ENCODE measurements at regions not wholly inside any gene's neighbourhood (a gene's known extent, or its start where the extent isn't known, plus 50 kb on each side); places are given as distances from the start of the nearest gene placed in this dataset.

DNA sequence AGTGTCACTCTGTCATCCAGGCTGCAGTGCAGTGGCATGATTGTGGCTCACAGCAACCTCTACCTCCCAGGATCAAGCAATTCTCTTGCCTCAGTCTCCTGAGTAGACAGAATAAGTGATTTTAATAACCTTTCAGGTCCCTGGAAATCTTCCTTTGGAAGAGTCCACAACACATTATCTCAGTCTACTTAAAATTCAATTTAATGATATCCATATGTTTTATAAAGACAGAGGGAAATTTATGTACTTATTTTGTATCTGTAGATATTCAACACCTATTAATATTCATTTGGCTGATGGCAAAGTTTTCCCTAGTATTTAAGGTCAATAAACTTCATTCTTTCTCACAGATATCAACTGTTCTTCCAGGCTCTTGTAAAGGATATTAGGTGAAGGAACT lies 881.4 kb upstream of the GJE1 start:
- DNase-seq, result no peak
- no peak for TF ChIP-seq POLR2A (IDR thresholded peaks at IDR 0.05)
- TF ChIP-seq, protein P1, sequence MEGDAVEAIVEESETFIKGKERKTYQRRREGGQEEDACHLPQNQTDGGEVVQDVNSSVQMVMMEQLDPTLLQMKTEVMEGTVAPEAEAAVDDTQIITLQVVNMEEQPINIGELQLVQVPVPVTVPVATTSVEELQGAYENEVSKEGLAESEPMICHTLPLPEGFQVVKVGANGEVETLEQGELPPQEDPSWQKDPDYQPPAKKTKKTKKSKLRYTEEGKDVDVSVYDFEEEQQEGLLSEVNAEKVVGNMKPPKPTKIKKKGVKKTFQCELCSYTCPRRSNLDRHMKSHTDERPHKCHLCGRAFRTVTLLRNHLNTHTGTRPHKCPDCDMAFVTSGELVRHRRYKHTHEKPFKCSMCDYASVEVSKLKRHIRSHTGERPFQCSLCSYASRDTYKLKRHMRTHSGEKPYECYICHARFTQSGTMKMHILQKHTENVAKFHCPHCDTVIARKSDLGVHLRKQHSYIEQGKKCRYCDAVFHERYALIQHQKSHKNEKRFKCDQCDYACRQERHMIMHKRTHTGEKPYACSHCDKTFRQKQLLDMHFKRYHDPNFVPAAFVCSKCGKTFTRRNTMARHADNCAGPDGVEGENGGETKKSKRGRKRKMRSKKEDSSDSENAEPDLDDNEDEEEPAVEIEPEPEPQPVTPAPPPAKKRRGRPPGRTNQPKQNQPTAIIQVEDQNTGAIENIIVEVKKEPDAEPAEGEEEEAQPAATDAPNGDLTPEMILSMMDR (IDR thresholded peaks at IDR 0.05 in 4 of 5, conservative IDR thresholded peaks at IDR 0.05 in 1 of 5), result no peak
- in situ Hi-C loops (cut with MboI; ENCODE audit: low sequenced_read_pairs in 4 of 4) (no loop called here), intact Hi-C loops (cut with DNase I; ENCODE audit: low total_unique reads) (no loop called here)
- no peaks in the 10 kb centered on the region for H3K9me3 ChIP-seq
- H3K4me3 ChIP-seq, result no peak overlapping the region
- ATAC-seq, result no peak
- no peak overlapping the region for H3K27ac ChIP-seq
- H3K36me3 ChIP-seq, result no peaks in the 10 kb centered on the region
- peaks cover 14 to 15% of the 10 kb centered on the region in 2 donors for H3K4me1 ChIP-seq
- H3K27me3 ChIP-seq, result no peaks in the 10 kb centered on the region

DNA sequence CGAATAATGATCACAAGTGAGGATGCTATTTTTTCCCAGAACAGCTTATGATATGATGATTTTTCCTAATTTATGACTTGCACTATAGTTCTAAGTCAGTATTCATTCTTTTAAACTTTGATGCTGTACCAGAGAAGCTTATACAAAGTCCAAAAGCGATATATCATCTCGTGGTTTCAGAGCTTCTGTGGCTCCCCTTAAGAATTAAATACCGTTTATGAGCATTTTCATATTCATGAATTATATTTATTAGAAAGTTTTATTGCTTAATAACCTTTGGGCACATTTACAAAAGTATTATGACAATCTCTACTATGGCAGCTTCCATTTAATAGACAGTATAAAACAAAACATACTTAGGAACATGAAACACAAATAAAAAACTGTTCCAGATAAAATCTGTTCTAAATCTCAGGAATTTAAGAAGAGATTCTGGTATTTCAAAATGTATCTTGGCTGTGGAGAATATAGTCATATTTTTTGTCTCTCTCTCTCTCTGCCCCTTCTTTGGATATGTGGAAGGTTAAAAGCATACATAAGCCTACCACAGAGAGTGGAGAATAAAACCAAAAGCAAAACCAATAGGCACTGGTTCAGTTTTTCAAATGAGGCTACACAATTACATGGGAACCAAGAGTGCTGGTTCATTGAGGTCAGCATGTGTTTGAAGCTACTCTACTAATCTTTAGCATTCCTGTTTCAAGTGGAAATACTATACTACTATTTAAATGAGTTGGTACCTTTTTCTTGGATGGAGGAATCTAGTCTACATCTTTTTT lies 884.5 kb upstream of the GJE1 start:
- H3K9me3 ChIP-seq, result no peaks in the 10 kb centered on the region
- in situ Hi-C loops (cut with MboI; ENCODE audit: low sequenced_read_pairs in 4 of 4) (no loop called here), intact Hi-C loops (cut with DNase I; ENCODE audit: low total_unique reads) (no loop called here)
- H3K27ac ChIP-seq, result no peak overlapping the region
- H3K4me1 ChIP-seq, result peaks cover 6 to 7% of the 10 kb centered on the region in 2 donors
- H3K36me3 ChIP-seq, result no peaks in the 10 kb centered on the region
- no peak overlapping the region for H3K4me3 ChIP-seq
- DNase-seq (no peak), ATAC-seq (no peak)
- H3K27me3 ChIP-seq, result no peaks in the 10 kb centered on the region
- TF ChIP-seq, protein P1 (IDR thresholded peaks at IDR 0.05 in 4 of 5, conservative IDR thresholded peaks at IDR 0.05 in 1 of 5), result no peak
- no peak for TF ChIP-seq POLR2A (IDR thresholded peaks at IDR 0.05)

DNA sequence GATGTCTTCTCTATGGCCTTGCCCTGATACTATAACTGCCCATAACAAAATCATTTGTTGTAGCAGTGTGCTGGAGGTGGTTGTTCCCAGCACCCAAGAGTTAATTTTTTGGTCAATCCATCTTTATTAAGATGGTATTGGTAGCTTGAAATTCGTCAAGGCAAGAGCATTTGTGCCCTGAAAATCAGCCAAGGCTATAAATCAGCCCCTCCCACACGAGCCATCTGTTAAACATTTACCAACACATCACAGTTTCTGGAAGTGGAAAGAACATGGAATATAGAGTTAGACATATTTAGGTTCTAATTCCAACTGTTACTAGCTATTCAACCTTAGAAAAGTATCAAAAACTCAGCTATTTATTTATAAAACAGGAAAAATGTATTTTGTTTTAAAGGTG lies 888.4 kb upstream of the GJE1 start:
- no peak for TF ChIP-seq POLR2A (IDR thresholded peaks at IDR 0.05)
- TF ChIP-seq, protein P1 (IDR thresholded peaks at IDR 0.05 in 4 of 5, conservative IDR thresholded peaks at IDR 0.05 in 1 of 5), result no peak
- intact Hi-C loops (cut with DNase I; ENCODE audit: low total_unique reads) (no loop called here), in situ Hi-C loops (cut with MboI; ENCODE audit: low sequenced_read_pairs in 4 of 4) (no loop called here)
- Histone ChIP-seq H3K9me3 (no peaks in the 10 kb centered on the region), H3K36me3 (no peaks in the 10 kb centered on the region), H3K4me1 (no peaks in the 10 kb centered on the region), H3K27ac (no peak overlapping the region), H3K4me3 (no peak overlapping the region), H3K27me3 (no peaks in the 10 kb centered on the region)
- ATAC-seq, result no peak
- DNase-seq, result no peak

DNA sequence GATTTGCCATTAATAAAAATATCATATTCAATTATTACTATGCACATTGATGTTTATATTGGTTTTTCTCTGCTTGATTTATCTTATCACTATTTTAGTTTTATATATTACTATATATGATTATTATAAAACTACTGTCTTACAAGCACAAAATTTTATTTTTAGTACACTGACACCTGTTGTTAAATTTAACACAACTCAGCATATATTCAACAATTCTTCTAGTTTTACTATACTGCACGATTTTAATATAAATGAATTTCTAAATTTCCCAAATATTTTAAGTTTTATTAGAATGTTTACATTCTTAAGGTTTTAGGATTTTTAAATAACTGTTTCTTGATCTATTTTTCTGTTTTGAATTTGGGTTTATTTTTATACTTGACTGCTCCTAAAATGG lies 889.8 kb upstream of the GJE1 start:
- H3K27me3 ChIP-seq, result no peaks in the 10 kb centered on the region
- H3K4me1 ChIP-seq, result no peaks in the 10 kb centered on the region
- no peaks in the 10 kb centered on the region for H3K36me3 ChIP-seq
- intact Hi-C loops (cut with DNase I; ENCODE audit: low total_unique reads), result no loop called here
- in situ Hi-C loops (cut with MboI; ENCODE audit: low sequenced_read_pairs in 4 of 4), result no loop called here
- H3K9me3 ChIP-seq, result no peaks in the 10 kb centered on the region
- no peak overlapping the region for H3K27ac ChIP-seq
- DNase-seq (no peak), ATAC-seq (no peak)
- H3K4me3 ChIP-seq, result no peak overlapping the region
- no peak for TF ChIP-seq POLR2A (IDR thresholded peaks at IDR 0.05)
- TF ChIP-seq, protein P1 (IDR thresholded peaks at IDR 0.05 in 4 of 5, conservative IDR thresholded peaks at IDR 0.05 in 1 of 5), result no peak

DNA sequence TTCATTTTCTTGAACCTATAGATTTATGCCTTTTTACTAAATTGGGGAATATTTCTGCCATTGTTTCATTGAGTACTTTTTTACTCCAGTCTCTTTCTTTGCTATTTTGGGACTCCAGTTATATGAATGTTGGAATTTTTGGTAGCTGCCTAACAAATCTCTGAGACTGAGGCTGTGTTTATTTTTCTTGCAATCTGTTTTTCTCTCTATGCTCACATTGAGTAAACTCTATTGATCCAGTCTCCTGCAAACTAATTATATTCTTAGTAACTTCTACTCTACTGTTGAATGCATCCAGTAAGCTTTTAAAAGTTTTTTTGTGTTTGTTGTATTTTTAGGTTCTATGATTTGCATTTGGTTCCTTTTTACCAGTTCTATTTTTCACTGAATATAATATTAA lies 903.4 kb upstream of the GJE1 start:
- Histone ChIP-seq H3K27ac (no peak overlapping the region), H3K9me3 (no peaks in the 10 kb centered on the region), H3K36me3 (no peaks in the 10 kb centered on the region), H3K27me3 (no peaks in the 10 kb centered on the region), H3K4me1 (no peaks in the 10 kb centered on the region), H3K4me3 (no peak overlapping the region)
- TF ChIP-seq, protein P1 (IDR thresholded peaks at IDR 0.05 in 4 of 5, conservative IDR thresholded peaks at IDR 0.05 in 1 of 5), result no peak
- no peak for TF ChIP-seq POLR2A (IDR thresholded peaks at IDR 0.05)
- in situ Hi-C loops (cut with MboI; ENCODE audit: low sequenced_read_pairs in 4 of 4) (no loop called here), intact Hi-C loops (cut with DNase I; ENCODE audit: low total_unique reads) (no loop called here)
- ATAC-seq (no peak), DNase-seq (no peak)
